ENCODE measurements at regions not wholly inside any gene's neighbourhood (a gene's known extent, or its start where the extent isn't known, plus 50 kb on each side); places are given as distances from the start of the nearest gene placed in this dataset.

- peak; percentile 0; the same call in 1 of the 3 replicates for ATAC-seq
- TF ChIP-seq TSHZ2 (CRISPR knock-in tag; IDR thresholded peaks at IDR 0.05) = 0 out of 2 replicates have a peak, but pooled peaks have one; percentile 19
- TF ChIP-seq ZNF8 (CRISPR knock-in tag; IDR thresholded peaks at IDR 0.05) = no peak
- TF ChIP-seq BACH2 (CRISPR knock-in tag; IDR thresholded peaks at IDR 0.05; ENCODE audit: borderline replicate concordance) = no peak
- TF ChIP-seq ZNF70 (CRISPR knock-in tag; IDR thresholded peaks at IDR 0.05) = no peak
- TF ChIP-seq PATZ1 (CRISPR knock-in tag; IDR thresholded peaks at IDR 0.05; ENCODE audit: borderline replicate concordance) = no peak
- 0 out of 2 replicates have a peak, but pooled peaks have one; percentile 33 for TF ChIP-seq ZFP3 (CRISPR knock-in tag; IDR thresholded peaks at IDR 0.05)
- no peak for TF ChIP-seq ZNF565 (CRISPR knock-in tag; conservative IDR thresholded peaks at IDR 0.05; ENCODE audit: low read depth)
Observed at GRCh38 chr22:46088541-46089311, 61.6 kb upstream of the PPARA start.

- ATAC-seq = no peak
- no peak for TF ChIP-seq TCF4 (CRISPR knock-in tag; IDR thresholded peaks at IDR 0.05; ENCODE audit: borderline replicate concordance)
Observed at GRCh38 chr22:46089426-46090035, 60.8 kb upstream of the PPARA start.

GRCh38 chr22:46090036-46090591 is 60.2 kb upstream of the PPARA start:
- TF ChIP-seq ZFP30 (CRISPR knock-in tag; IDR thresholded peaks at IDR 0.05) = no peak
- no peak for TF ChIP-seq PPARA (CRISPR knock-in tag; IDR thresholded peaks at IDR 0.05; ENCODE audit: borderline replicate concordance)
- no peak for TF ChIP-seq ZNF70 (CRISPR knock-in tag; IDR thresholded peaks at IDR 0.05)
- no peak for TF ChIP-seq BACH2 (CRISPR knock-in tag; IDR thresholded peaks at IDR 0.05; ENCODE audit: borderline replicate concordance)
- TF ChIP-seq SNAI2 (CRISPR knock-in tag; IDR thresholded peaks at IDR 0.05) = no peak
- TF ChIP-seq ZFP3 (CRISPR knock-in tag; IDR thresholded peaks at IDR 0.05) = no peak
- no peak for TF ChIP-seq ISL1 (CRISPR knock-in tag; IDR thresholded peaks at IDR 0.05)
- no peak for TF ChIP-seq ESRRG (CRISPR knock-in tag; IDR thresholded peaks at IDR 0.05)
- no peak for ATAC-seq

GRCh38 chr22:46090631-46091201 is 59.6 kb upstream of the PPARA start:
- ATAC-seq = no peak
- TF ChIP-seq ZC3H10 (CRISPR knock-in tag; IDR thresholded peaks at IDR 0.05) = no peak
- no peak for TF ChIP-seq ZNF8 (CRISPR knock-in tag; IDR thresholded peaks at IDR 0.05)
- no peak for TF ChIP-seq CSDC2 (CRISPR knock-in tag; IDR thresholded peaks at IDR 0.05)

GRCh38 chr22:46091277-46091977 is 58.9 kb upstream of the PPARA start:
- no peak for TF ChIP-seq ZNF8 (CRISPR knock-in tag; IDR thresholded peaks at IDR 0.05)
- TF ChIP-seq CSRNP3 (CRISPR knock-in tag; IDR thresholded peaks at IDR 0.05) = no peak
- TF ChIP-seq PATZ1 (CRISPR knock-in tag; IDR thresholded peaks at IDR 0.05; ENCODE audit: borderline replicate concordance) = no peak
- no peak for TF ChIP-seq TOX (CRISPR knock-in tag; IDR thresholded peaks at IDR 0.05; ENCODE audit: borderline replicate concordance)
- no peak for TF ChIP-seq ZFP3 (CRISPR knock-in tag; IDR thresholded peaks at IDR 0.05)
- no peak for TF ChIP-seq PPARA (CRISPR knock-in tag; IDR thresholded peaks at IDR 0.05; ENCODE audit: borderline replicate concordance)
- TF ChIP-seq ZNF565 (CRISPR knock-in tag; conservative IDR thresholded peaks at IDR 0.05; ENCODE audit: low read depth) = no peak
- TF ChIP-seq CREB5 (CRISPR knock-in tag; IDR thresholded peaks at IDR 0.05; ENCODE audit: low read depth) = no peak
- TF ChIP-seq ZFP30 (CRISPR knock-in tag; IDR thresholded peaks at IDR 0.05) = no peak
- no peak for TF ChIP-seq RARB (CRISPR knock-in tag; IDR thresholded peaks at IDR 0.05)
- no peak for TF ChIP-seq ZC3H10 (CRISPR knock-in tag; IDR thresholded peaks at IDR 0.05)
- no peak for TF ChIP-seq SNAI2 (CRISPR knock-in tag; IDR thresholded peaks at IDR 0.05)
- ATAC-seq = no peak
